Hematopoietic multipotent progenitor cell treated with erythropoietin and hydrocortisone succinate and interleukin-3 and kit ligand, for 8 days (in vitro differentiated cells): ENCODE measurements at regions not wholly inside any gene's neighbourhood (a gene's known extent, or its start where the extent isn't known, plus 50 kb on each side); places are given as distances from the start of the nearest gene placed in this dataset.

Experiments used
- DNase-seq: peaks from one replicate; pipeline ENCODE4 v3.0.0-alpha.2; 2015

DNA sequence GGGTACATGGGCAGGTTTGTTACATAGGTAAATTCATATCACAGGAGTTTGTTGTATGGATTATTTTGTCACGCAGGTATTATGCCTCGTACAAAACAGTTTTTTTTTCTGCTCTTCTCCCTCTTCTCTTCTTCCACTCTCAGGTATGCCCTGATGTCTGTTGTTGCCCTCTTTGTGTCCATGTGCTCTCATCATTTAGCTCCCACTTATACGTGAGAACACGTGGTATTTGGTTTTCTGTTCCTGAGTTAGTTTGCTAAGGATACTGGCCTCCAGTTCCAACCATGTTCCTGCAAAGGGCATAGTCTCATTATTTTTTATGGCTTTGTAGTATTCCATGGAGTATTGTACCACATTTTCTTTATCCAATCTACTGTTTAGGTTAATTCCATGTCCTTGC, 65.7 kb downstream of the UNC5CL start:
- DNase-seq, result no peak

DNA sequence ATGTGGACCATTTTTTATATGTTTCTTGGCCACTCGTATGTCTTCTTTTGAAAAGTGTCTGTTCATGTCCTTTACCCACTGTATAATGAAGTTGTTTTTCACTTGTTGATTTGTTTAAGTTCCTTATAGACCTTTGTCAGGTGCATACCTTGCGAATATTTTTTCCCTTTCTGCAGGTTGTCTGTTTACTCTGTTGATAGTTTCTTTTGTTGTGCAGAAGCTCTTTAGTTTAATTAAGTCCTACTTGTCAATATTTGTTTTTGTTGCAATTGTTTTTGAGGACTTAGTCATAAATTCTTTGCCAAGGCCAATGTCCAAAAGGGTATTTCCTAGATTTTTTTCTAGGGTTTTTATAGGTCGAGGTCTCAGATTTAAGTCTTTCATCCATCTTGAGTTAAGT, 66.2 kb downstream of the UNC5CL start:
- DNase-seq, result no peak

DNA sequence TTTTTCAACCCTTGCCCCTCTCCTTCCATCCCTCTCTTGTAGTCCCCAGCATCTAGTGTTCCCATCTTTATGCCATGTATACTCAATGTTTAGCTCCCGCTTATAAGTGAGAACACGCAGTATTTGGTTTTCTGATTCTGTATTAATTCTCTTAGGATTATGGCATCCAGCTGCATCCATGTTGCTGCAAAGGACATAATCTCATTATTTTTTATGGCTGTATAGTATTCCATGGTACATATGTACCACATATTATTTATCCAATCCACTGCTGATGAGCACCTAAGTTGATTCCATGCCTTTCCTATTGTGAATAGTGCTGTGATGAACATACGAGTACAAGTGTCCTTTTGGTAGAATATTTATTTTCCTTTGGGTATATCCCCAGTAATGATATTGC, 66.8 kb downstream of the UNC5CL start:
- no peak for DNase-seq

DNA sequence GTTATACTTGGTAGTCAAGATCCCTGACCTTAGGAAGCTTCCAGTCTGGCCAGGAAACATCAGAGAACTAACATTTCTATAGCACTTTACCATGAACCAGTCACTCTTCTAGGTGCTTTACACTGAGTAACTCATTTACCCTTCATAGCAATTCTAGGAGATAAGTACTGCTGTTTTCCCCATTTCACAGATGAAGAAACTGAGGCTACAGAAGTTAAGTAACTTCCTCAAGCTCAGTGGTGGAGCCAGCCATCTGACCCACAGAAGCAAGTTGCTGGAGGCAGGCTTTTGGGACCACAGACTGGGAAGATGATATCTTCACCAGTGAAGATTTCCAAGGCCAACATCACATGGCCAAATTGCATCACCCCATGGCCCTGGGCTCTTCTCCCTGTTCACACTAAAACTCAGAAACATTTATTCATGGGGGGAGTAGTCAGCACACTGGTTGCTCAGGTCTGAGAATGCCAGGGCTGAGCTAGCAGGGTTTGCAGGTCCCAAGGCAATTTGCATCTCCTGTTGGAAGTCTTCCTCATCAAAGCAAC, 70.3 kb downstream of the UNC5CL start:
- DNase-seq, result no peak

DNA sequence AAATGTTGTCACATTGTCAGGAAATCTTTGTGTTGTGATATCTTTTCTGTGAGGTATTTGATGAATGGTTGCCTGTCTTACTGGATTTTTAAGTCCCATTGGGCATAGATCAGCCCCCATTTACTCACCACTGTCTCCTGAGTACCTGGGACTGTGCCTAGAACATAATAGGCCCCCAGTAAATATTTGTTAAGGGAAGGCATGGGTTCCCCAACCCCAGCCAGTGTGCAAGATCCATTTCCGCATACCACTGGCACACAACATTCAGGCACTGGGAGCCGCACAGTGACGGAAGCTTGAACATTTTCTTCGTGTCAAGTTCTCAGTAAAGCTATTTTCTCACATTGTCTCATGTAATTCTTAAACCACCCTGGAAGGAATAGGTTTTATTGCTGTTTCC, 72.2 kb downstream of the UNC5CL start:
- no peak for DNase-seq

DNA sequence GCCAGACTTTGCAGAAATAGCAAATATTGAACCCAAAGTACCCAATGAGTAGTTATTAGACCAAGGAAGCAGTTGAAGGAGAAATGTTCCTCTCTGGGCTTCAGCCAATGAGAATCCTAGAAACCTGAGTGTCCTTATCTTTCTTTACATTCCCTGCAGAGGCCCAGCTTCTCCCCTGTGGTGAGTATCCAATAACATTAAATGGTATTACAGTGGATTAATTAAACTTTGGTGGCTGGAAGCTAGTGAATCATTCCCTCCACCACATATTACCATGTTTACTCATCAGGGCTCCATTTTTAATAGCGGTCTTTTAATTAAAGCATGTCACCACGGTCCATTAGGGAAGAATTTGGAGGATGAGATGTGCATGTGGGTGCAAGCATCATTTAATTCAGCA, 74.0 kb downstream of the UNC5CL start:
- no peak for DNase-seq

DNA sequence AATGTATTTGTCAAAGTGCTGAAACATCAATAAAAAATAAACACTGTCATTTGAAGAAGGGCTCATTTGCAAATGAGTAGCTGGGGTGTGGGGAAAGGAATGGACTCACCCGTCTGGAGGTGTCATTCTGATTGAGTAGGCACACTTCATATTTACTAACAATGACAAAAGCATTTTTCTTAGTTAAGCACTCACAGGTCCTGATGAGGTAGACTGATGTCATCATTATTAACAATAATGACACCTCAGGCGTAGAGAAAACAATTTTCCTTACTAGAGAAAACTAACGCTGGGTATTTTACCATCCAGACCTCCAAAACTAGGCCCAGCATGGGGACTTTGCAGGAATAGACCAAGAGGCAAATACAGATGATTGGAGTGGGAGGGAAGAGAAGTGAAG, 76.0 kb downstream of the UNC5CL start:
- no peak for DNase-seq

DNA sequence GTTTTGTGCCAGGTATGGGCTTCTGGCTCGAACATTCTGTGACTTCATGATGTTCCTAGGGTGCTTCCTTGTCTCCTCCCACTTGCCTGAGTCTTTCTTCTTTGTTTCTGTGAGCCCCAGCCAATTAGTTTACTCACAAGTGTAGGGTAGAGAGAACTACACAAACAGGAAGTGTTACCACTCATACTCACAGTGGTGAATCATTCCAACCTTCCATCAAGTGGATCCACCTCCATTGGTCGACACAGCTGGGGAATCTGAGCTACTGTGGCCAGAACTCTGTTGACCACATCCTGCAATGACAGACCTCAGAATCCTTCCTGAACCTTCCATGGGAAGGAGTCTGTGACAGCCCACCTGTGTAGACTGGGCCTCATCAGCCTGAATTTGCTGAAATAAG, 76.8 kb downstream of the UNC5CL start:
- DNase-seq, result no peak

DNA sequence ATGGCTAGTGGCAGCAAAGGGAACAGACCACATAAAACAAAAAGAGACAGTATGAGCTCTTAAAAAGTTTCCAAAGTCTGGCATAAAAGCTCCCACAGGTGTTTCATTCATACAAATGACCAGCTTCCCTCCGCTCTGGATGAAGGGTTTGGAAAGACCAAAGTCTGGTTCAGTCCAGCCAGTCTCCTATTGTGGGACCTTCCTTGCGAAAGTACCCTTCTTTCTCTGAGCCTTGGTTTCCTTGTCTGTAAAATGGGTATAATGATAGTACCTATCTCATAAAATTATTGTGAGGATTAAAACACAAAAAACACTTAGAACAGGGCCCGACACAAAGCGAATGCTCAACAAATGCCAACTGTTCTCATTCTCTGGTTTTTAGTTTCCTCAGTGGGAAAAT, 77.2 kb downstream of the UNC5CL start:
- DNase-seq, result no peak

DNA sequence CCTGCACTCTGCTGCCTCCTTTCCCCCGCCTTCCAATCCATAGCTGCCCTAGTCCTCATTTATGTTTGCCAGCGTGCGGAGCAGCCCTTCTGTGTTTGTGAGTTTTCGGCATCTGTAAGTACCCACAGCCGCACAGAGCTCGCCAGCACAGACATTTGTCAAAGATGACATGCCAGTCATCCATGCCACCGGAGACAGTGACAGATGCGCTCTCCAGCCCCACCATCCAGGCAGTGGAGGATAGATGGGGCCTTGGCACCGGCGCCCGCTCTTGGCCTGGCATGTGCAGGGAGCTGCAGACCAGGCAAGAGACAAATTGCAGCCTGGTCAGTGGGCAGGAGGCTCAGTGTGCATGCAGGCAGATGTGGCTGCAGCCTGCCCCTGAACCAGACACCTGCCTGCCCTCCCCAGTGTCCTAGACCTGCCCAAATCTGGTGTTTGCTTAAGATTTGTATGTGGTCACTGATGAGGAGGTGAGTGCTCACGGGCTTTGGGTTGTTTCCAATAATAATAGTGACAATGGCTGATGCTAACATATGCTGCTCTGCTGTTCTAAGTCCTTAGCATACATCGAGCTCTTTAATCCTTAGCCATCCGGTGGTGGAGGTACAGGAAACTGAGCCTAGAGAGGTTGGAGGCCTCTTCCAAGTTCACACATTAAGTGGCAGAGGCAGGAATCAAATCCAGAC, 78.1 kb downstream of the UNC5CL start:
- no peak for DNase-seq

DNA sequence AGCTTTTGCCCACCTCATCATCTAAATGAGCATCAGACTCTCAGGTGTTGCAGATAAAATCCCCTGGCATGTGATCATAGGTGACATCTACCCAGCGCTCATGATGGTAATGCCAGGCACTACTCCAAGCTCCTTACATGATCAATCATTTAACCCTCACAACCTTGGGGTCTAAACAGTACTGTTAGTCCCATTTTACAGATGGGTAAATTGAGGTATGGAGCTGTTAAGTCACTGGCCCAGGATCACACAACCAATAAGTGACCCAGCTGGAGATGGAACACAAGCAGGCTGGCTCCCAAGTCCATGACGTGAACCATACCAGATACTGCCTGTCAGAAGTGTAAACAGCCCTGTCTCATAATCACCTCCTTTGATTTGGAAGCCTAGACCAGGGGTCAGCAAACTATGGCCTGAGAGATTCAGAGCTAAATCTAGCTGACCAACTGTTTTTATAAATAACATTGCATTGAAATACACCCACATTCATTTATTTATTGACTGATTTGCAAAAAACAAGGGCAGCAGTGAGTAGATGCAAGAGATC, 79.2 kb downstream of the UNC5CL start:
- no peak for DNase-seq

DNA sequence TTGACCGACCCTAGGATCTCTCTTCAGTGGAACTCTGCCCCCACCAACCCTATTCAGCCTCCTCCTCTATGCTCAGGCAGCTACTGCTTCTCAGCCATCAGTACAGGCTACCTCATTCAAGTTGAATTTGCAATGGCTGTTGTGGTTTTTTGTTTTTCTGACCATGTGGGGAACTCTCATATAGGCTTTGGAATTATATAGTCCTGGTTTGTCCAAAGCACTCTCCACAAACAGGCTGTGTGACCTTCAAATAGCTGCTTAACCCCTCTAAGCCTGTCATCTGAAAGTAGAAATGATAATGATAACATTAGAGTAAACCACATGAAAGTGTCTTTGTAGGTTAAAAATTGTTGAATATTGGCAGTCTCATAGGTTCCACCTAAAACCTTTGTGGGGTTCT, 80.3 kb downstream of the UNC5CL start:
- no peak for DNase-seq

DNA sequence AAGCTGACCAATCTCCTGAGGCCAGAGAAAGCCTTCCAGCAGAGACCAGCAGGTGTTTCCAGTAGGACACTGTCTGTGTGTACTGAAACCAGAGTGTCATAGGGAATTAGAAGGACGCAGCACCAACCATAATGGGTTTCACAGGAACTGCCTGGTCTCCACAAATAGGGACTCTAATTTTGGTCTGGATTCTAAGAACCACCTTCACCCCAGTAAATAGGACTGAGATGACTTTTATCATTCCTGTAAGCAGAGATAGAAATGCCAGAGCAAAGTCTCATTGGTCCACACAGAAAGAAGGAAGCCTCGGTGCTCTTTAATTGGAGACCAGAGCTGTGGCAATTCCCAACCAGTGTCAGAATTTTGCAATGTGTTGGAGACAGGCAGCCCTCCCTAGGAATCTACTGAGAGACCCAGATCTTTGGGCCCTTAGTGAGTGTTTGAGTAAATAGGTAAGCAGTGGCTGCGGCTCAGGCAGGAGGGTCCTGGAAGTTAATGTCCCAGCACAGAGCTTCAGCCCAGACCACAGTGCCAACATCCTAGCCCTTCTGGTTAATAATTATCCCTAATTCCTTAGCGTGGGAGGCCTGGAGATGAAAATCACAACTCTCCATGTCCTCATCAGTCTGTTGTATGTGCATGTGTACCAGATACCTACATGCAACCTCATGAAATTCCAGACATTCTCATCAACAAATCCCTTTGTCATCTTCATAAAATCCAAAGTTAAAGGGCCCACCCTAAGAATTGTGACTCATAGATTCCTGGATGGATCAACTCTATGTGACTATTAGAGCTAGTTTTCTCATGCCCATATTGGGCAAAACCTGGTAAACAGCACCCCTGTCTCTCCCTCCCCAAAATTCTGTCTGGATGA, 81.2 kb downstream of the UNC5CL start:
- no peak for DNase-seq

DNA sequence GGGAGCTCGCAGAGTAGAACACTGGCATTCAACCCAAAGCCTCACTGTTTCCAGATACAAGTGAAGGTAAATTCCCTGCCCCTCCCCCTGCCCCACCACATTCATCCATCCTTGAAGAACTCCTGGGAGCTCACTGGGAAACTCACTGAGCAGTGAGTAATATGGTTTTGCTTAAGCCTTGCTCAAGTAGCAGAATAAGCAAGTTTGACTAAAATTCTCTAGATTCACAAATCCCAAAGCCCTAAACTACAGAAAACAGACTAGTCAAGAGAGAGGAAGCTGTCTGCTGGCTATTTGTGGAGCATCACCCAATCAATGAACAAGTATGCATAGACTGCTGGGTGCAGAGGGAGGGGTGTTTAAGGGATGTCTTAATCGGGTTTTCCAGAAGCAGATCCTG, 82.1 kb downstream of the UNC5CL start:
- no peak for DNase-seq

DNA sequence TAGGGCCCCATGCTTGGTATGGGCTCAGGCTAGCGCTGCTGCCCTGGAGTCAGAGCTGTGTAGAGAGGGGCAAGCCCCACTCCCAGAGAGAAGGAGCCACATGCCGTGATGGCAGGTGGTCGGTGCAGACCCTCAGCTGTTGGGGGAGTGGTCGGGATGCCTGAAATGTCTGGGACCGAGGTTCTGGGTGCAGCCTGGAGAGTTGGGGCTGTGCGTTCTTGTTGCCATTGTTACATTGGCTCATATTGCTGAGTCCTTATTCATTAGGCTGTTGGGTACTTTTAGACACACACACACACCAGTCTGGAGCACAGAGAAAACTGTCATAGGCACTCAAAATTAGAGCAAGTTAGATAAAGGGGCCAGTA, 83.9 kb downstream of the UNC5CL start:
- DNase-seq, result no peak

DNA sequence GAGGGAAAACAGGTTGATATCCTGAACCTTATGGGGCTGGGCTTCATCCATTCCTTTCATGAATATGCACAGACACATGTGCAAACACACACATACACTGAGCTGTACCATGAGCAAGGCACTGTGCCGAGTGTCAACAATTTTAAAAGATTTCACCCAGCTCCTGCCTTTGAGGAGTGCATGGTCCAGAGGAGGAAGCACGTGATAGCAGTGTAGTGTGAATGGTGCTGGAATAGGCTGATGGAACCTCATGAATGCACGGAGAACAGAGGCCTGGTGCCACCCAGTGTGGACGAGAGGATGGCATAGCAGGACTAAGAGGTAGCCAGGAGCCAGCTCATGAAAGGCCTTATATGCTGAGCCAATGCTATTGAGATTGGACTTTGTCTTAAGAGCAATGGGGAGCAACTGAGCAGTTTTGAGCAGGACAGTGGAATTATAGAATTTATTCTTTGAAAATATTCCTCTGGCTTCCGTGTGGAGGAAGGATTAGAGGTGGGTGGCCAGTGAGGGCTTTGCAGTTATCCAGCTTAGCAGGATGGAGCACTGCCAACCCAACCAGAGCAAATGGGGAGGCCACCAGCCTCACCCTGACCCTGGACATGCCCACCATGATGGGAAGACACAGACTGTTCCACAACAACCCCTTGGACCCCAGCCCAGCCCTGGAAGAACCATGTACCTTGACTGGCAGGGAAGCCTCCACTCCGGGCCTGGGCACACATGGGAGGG, 84.4 kb downstream of the UNC5CL start:
- no peak for DNase-seq

DNA sequence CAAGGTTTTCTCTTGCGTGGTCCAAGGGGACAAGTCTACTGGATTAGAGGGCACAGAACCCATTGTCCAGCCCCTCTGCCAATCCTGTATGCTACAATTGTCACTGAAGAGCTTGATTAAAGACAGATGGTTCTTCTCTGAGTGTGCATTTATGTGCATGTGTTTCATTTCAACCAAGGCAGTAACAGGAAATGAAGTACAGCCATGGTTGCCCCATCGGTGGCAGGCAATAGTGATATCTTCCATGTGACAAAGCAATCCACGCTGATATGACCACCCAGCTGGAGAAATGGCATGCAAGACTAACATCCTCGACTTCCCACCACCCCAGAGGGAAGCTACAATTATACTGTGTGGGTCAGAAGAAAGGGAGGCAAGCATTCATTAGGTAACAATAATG, 85.5 kb downstream of the UNC5CL start:
- no peak for DNase-seq

DNA sequence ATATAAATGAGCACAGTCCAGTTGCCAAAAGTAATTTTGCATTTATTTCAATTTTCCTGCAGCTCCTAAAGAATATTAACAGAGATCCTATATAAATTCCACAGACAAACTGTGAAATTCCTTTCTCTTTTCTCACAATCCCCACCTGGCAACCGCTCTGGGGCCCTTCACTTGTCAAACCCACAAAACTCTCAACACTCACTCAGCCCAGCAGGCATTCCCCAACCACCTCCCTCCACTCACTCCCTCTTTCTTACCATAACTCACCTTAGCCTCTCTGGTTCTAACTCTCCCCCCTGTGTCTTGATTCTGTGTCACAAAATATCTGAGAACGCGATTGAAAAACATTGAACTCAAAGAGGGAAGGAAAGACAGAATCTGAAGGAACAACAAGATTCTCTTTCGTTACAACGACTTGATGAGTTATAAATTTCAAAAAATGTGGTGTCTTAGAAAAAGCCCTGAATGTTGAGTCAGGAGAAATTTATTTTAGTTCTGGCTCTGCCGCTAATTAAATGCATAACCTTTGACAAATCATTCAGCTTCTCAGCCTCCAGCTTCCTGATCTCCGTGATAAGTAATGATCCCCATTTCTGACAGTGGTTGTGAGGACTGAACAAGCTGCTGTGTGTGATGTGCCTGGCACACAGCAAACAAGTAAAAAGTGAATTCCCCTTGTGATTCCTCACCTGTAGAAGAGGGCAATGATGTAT, 87.9 kb downstream of the UNC5CL start:
- no peak for DNase-seq

DNA sequence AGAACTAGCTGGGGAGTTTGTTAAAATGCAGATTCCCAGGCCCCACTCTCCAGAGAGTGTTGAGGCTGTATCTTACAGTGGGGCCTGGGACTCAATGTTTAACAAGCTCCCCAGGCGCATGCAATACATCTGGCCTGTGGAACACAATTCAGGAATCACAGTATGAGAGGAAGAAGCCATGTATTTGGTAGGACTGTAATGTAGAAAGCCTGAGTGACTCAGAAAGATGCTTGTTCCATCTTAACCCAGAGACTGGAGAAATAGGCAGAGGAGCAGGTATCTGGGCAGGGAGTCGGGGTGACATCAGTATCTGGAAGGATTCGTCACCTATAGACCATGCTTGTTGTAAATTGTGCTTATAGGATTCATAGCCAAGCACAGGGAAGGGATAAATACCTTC, 90.5 kb downstream of the UNC5CL start:
- no peak for DNase-seq

DNA sequence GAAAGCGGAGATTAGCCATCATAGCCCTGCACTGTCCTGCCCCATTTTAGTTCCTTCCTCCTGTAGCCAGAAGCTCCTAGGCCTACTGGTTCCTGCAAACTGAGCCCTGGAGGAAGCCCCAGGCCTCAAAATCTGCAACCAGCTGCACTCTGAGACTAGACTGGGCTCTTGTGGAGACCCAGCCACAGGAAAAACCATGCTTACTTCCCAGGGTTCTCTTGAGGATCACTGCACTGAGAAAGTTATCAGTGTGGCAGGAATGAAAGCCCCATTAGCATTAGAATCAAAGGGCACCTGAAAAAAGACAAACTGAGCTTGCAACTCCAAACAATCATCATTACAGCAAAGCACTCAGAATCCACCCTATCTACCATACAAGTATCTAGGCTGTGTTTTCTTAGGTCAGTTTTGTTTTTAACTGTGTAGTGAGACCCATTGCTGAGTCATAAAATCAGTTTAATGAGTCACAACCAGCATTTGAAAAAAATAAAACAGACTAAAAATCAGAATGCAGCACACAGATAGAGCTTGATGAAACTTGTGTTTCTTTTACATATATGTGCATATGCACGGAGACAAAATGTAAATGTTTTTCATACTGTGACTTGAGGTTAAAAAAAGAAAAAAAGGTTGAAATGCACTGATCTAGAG, 91.0 kb downstream of the UNC5CL start:
- no peak for DNase-seq

DNA sequence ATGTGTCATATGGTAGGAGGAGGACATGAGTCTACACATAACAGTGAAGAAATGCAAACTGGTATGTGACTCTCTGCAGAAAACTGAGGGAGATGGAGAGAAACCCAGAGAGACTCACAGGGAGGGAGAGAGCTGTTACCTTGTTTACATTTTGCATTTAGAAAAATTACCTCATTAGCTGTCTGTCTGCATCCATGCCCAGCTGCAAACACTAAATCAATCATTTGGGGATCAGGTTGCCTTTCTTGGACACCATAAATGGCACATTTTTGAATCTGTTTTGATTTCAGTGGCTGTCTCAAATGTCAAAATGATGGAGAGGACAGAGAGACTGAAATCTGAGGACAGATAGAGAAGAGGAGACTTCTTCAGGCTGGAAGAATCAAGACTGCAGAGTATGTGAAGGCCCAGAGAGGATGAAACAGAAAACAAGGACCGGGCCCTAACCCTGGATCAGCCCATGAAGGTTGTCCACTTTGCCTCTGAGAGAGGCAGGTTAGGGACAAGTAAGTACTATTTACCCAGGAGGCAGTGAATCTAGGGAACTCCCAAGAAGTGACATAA, 92.2 kb downstream of the UNC5CL start:
- no peak for DNase-seq

DNA sequence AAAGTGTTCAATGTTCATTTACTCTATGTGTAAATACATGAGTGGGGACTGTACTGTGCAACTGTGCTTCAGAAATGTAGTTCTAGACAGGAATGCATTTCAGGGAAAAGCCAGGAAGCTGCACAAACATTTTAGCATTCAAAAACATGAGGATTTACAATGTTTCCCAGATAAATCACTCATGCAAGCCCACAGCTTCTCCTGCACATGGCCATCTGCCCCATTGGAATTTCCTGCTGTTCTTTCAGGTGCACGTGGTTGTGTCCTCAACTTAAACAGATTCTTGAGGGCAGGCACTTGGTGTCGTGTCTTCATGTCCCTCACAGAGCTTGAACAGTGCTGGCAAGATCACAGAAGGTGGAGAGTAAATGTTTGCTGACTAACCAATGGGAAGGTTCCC, 101.5 kb downstream of the UNC5CL start:
- no peak for DNase-seq
